ENCODE measurements at regions not wholly inside any gene's neighbourhood (a gene's known extent, or its start where the extent isn't known, plus 50 kb on each side); places are given as distances from the start of the nearest gene placed in this dataset.

GRCh38 chr16:6114691-6115090 is 1017.1 kb upstream of the EEF2KMT start:
- no peak for TF ChIP-seq CTCF (optimal IDR thresholded peaks at IDR 0.05 in 1 of 3, IDR thresholded peaks at IDR 0.05 in 1 of 3, conservative IDR thresholded peaks at IDR 0.05 in 1 of 3; ENCODE audit: extremely low read depth in 1 of 3, insufficient read depth in 2 of 3, low read length in 3 of 3)
- no peak for TF ChIP-seq EZH2 (IDR thresholded peaks at IDR 0.05; ENCODE audit: low read length)

All from keratinocyte (primary cell).